Stimulated activated naive CD8-positive, alpha-beta T cell treated with anti-CD3 and anti-CD28 coated beads, Interleukin-15, Interleukin-2, amounts not matched to agents 100 ng/mL and 50 ng/mL, for 24 hours (primary cell): ENCODE measurements at regions not wholly inside any gene's neighbourhood (a gene's known extent, or its start where the extent isn't known, plus 50 kb on each side); places are given as distances from the start of the nearest gene placed in this dataset.

Source experiments
- H3K27ac Mint-ChIP-seq: one replicate; pipeline ENCODE4 v1.8.0; 2021; ENCODE audit warnings: mild to moderate bottlenecking, mixed read lengths
- H3K27me3 Mint-ChIP-seq: one replicate; pipeline ENCODE4 v1.8.0; 2021; ENCODE audit warnings: mixed read lengths
- H3K36me3 Mint-ChIP-seq: one replicate; pipeline ENCODE4 v1.8.0; 2021; ENCODE audit warnings: low read depth, mixed read lengths
- H3K4me1 Mint-ChIP-seq: one replicate; pipeline ENCODE4 v1.8.0; 2021; ENCODE audit warnings: low read depth, mixed read lengths
- H3K4me3 Mint-ChIP-seq: one replicate; pipeline ENCODE4 v1.8.0; 2021; ENCODE audit warnings: mild to moderate bottlenecking, mixed read lengths
- H3K9me3 Mint-ChIP-seq: one replicate; pipeline ENCODE4 v1.8.0; 2021; ENCODE audit warnings: mixed read lengths

DNA sequence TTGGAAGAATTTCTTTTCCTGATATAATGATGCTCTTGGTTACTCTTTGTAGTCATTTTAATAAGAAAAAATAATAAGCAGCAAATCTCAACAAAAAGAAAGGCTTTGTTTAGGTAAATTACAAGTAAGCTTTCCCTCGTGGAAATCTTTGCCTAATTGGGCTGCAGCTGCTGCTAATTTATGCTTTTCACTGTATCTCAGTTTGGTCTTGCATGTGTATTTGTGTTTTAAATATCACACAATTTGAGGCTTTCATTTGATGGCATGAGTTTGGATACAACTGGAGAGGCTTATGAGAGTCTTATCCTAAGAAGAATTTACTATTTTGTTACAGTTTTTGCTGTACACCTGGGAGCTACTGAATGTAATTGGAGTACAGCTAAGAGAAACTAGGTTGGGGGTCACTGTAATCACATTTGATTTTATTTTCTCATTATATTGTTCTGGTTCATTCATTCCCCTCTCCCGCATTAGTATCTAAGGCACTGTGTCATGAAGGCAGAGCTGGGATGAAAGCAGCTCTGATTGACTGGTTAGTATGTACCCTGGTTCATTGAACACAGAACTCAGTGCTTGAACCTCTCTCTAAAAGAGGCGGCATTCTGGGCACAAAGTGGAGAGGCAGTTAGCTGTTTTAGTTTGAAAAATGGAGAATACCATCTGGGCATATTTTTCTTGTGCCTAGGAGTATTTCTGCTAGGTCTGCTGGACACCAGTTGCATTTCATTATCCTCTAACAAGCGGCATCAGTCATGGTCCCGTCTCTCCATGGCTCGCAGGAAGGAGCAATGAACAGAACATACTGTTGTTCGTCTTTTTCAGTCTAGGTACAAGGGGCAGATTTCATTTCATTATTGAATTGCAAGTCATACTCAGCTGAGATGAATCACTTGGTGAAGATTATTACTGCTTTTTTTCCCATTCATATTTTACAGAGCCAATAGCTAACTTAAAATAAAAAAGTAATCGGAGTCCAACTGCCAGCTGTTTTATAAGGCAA lies 118.0 kb upstream of the TMEM260 start:
- Mint-ChIP-seq H3K27ac (no peak overlapping the region), H3K4me1 (no peaks in the 10 kb centered on the region), H3K9me3 (peaks cover 6% of the 10 kb centered on the region), H3K27me3 (peaks cover 48% of the 10 kb centered on the region), H3K36me3 (no peaks in the 10 kb centered on the region), H3K4me3 (no peak overlapping the region)

DNA sequence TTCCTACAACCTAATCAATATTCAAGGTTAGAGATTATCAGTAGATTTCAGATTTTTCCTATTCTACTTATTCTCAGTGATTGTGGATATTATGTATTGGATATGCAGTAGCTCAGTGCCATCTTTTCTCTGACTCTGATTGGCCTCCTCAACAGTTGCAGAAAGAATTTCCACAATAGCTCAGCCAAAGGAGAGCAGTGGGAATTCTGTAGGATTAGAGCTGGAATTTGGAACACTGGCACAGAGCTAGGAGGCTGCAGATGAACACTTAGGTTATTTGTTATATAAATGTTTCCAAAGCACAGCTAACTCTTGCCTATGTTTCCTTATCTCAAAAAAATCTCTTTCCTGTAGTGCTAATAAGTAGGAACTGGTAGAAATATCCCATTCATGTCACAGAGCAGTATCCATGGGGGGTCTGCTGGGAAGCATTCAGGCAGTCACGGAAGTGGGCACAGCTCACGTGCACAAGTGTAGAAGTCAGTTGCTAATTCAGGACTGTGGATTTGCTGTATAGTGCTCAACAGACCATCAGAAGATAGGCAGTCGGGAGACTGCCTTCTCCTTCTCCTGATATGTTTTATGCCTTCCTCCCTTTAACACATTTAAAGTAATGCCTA lies 116.2 kb upstream of the TMEM260 start:
- no peak overlapping the region for H3K27ac Mint-ChIP-seq
- peaks cover 6% of the 10 kb centered on the region for H3K9me3 Mint-ChIP-seq
- H3K36me3 Mint-ChIP-seq, result no peaks in the 10 kb centered on the region

DNA sequence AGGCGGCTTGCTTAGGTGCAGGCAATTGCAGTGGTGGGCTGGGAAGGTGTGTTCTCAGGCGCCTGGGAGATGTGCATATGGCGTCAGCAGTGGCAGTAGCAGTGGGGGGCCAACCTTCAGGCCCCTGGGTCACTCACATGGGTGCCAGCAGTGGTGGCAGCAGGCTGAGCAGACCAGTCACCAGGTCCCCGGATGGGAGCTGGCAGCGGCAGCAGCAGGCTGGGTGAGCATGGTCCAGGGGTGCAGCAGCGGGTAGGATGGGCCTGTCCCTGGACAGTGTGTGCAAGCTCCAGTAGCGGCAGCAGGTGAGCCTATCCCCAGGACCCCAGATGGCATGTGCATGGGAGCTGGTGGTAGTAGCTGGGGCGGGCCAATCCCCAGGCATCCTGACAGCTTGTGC lies 108.5 kb upstream of the TMEM260 start:
- peaks cover 24% of the 10 kb centered on the region for H3K27me3 Mint-ChIP-seq
- no peaks in the 10 kb centered on the region for H3K9me3 Mint-ChIP-seq
- no peak overlapping the region for H3K4me3 Mint-ChIP-seq
- H3K36me3 Mint-ChIP-seq, result no peaks in the 10 kb centered on the region
- H3K4me1 Mint-ChIP-seq, result no peaks in the 10 kb centered on the region
- H3K27ac Mint-ChIP-seq, result no peak overlapping the region

More for the DNA sequence above, 116.2 kb upstream of the TMEM260 start:
- Mint-ChIP-seq H3K4me3 (no peak overlapping the region), H3K27me3 (peaks cover 48% of the 10 kb centered on the region), H3K4me1 (no peaks in the 10 kb centered on the region)

DNA sequence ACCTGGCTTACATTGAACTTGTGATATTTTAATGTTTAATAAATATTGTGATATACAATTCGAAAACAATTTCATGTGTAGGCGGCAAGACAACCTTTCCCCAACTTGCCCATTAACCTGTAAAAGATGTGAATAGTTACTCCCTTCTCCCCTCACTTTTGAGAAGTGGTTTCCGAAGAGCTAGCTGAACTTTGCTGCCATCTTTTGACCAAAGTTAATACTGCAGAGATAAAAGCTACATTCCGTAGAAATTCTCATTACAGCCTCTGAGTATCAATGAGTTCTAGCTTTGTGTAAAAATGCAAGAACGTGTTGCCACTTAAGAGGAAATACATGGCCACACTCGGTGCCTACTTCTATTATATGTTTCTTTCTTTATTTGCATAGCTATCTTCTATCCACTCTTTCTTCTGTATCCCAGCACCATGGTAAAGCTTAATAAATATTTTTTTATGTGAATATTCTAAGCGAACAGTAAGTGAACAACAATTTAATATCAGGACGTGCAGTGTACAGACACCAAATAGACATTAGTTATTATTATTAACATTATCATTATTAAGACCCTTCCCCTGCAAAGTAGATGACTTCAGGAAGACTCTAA lies 105.1 kb upstream of the TMEM260 start:
- no peaks in the 10 kb centered on the region for H3K27me3 Mint-ChIP-seq
- H3K4me1 Mint-ChIP-seq, result no peaks in the 10 kb centered on the region

DNA sequence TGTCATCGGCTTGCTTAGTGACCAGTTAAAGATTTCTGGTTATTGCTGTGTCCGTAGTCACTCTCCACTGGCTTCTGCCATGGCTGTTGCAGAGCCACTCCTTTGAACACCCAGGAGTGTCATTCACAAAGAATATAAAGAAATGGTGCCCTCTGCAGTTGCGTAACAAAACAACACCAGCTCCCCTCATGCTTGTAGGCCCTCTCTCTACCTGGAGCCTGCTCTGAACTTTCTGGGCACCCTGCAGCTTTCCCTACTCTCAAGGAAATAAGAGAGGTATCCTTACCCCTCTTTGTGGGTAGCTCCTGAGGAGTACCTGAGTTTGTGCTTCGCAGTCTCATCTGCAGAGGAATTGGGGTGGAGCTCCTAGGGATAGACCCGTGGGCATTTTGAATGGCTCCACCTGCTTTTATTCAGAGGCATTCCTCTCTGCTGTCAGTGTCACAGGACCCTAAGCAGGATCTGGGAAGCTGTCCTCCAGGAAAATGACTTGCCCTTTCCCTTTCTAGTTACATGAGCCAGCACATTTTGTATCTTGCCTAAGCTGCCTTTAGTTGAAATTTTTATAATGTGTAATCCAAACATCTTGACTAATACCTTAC lies 97.2 kb upstream of the TMEM260 start:
- Mint-ChIP-seq H3K36me3 (no peaks in the 10 kb centered on the region), H3K27ac (no peak overlapping the region), H3K4me3 (no peak overlapping the region), H3K27me3 (no peaks in the 10 kb centered on the region), H3K9me3 (no peaks in the 10 kb centered on the region), H3K4me1 (no peaks in the 10 kb centered on the region)

More for the DNA sequence above, 105.1 kb upstream of the TMEM260 start:
- no peaks in the 10 kb centered on the region for H3K9me3 Mint-ChIP-seq
- no peak overlapping the region for H3K4me3 Mint-ChIP-seq
- H3K36me3 Mint-ChIP-seq, result no peaks in the 10 kb centered on the region
- no peak overlapping the region for H3K27ac Mint-ChIP-seq

DNA sequence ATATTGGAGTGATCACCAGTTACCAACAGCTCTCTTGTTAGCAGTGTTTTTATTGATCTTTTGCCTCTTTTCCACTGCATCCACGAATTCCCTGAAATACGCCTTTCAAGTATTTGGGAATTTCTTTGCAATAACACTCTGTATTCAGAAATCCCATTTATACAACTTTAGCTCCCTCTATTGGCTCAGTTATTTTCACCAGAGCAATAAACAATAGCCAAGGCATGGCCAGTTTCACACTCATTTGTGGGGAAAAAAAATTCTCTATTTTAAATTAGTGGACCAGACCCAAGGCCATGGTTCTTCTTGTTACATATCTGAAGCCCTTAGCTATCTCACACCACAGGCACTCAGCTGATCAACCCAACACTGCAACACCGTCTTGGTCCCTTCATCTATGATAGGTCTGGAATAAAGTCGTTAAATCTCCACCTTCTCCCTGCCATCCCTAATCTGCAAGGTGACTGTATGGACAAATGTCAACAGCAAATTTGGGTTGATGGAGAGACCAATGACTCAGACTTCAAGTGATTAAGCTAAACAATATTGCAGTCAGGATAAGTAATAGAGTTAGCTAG lies 92.4 kb upstream of the TMEM260 start:
- no peaks in the 10 kb centered on the region for H3K27me3 Mint-ChIP-seq
- H3K9me3 Mint-ChIP-seq, result no peaks in the 10 kb centered on the region
- H3K4me1 Mint-ChIP-seq, result peaks cover 5% of the 10 kb centered on the region
- no peaks in the 10 kb centered on the region for H3K36me3 Mint-ChIP-seq
- no peak overlapping the region for H3K4me3 Mint-ChIP-seq
- no peak overlapping the region for H3K27ac Mint-ChIP-seq

DNA sequence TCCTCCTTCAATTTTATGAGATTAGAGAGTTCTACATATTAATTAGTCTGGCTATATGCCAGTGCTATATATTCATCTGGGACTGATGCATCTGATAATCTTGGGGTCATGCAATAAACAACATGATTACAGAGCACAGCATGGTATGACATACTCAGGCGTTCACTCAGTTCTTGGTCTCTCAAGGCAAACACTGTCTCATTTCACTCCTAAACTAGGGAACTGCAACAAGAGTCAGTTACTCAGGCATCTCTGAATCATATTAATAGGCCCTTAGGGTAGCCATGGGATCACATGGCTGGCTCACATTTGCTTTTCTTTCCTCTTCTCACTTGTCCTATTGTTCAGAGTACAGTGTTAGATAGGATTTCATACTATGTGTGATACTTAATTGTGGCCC lies 91.8 kb upstream of the TMEM260 start:
- H3K27me3 Mint-ChIP-seq, result no peaks in the 10 kb centered on the region
- H3K4me3 Mint-ChIP-seq, result no peak overlapping the region
- H3K27ac Mint-ChIP-seq, result no peak overlapping the region
- H3K9me3 Mint-ChIP-seq, result no peaks in the 10 kb centered on the region
- H3K4me1 Mint-ChIP-seq, result peaks cover 5% of the 10 kb centered on the region
- no peaks in the 10 kb centered on the region for H3K36me3 Mint-ChIP-seq

DNA sequence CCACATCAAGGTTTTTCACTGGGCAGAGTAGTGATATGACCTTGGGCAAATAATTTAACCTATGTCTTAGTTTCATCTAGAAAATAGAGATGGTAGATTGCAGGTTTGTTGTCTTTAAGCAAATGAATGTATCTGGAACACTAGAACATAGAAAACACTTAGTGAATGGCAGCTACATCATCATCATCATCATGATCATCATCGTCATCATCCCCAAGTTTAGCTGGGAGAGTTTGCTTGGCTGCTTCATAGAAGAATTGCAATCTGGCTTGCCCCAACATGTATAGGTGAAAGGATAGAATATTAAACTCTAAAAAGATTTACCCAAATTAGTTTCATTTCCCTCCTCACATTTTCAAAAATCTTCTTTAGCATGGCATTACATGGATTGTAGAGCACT lies 91.3 kb upstream of the TMEM260 start:
- H3K27me3 Mint-ChIP-seq, result no peaks in the 10 kb centered on the region
- no peak overlapping the region for H3K27ac Mint-ChIP-seq
- H3K9me3 Mint-ChIP-seq, result no peaks in the 10 kb centered on the region
- H3K4me3 Mint-ChIP-seq, result no peak overlapping the region
- H3K36me3 Mint-ChIP-seq, result no peaks in the 10 kb centered on the region
- H3K4me1 Mint-ChIP-seq, result peaks cover 5% of the 10 kb centered on the region

GRCh38 chr14:56490379-56490778 lies 89.2 kb upstream of the TMEM260 start:
- Mint-ChIP-seq H3K9me3 (no peaks in the 10 kb centered on the region), H3K36me3 (no peaks in the 10 kb centered on the region), H3K27me3 (no peaks in the 10 kb centered on the region), H3K4me1 (peaks cover 5% of the 10 kb centered on the region), H3K27ac (no peak overlapping the region), H3K4me3 (no peak overlapping the region)

DNA sequence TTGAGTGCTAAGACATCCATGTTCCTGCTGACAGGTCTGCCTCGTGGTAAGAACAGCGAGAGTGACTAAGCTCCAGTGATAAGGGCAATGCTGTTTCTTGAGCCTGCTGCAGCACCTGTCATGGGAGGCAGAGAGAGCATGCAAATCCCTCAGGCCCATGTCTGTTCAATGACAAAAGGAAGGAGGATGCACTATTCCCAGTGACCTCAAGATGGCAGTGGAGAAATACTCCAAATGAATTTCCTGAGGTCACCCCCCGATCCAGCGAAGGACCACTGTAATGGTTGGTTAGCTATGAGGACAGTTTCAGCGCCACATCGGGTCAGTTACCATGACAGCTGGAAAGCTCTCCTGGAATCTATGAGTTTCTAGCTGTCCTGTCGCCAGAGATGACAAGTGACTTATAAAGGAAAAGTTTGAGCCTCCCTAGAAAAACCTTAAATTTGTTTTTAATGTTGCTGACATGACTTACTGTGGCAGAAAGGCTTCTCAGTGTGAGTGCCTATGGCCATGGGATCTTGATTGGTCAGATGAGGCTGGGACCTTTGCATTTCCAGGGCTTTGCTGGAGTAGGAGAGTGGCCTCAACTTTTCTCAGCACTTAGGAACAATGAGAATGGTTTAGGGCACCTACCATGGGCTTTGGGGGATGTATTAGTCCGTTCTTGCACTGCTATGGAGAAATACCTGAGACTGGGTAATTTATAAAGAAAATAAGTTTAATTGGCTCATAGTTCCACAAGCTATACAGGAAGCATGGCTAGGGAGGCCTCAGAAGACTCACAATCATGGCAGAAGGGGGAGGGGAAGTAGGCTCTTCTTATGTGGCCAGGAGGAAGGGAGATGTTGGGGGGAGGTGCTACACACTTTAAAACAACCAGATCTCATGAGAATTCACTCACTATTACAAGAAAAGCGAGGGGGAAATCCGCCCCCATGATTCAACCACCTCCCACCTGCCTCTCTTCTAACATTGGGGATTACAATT lies 88.0 kb upstream of the TMEM260 start:
- no peak overlapping the region for H3K27ac Mint-ChIP-seq
- peaks cover 5% of the 10 kb centered on the region for H3K4me1 Mint-ChIP-seq
- no peaks in the 10 kb centered on the region for H3K9me3 Mint-ChIP-seq
- no peaks in the 10 kb centered on the region for H3K36me3 Mint-ChIP-seq
- H3K4me3 Mint-ChIP-seq, result no peak overlapping the region
- H3K27me3 Mint-ChIP-seq, result no peaks in the 10 kb centered on the region

DNA sequence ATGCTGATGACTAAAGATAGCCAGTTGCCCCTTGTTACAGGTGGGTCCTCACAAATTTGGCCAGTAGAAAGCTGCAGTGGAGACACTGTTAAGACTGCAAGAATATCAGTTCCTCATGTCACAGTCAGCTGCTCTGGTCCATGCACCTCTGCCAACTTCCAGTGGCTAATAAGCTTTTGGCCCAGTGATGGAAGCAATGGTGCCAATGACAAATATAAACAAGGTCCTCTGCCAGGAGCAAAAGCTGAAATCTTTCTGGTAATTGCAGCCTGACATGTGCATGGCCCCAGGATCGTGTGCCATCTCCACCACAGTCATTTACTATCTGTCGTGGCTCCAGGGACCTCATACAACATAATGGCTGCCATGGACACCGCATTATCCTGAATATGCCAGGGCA lies 85.4 kb upstream of the TMEM260 start:
- H3K36me3 Mint-ChIP-seq, result no peaks in the 10 kb centered on the region
- H3K27me3 Mint-ChIP-seq, result no peaks in the 10 kb centered on the region
- H3K27ac Mint-ChIP-seq, result no peak overlapping the region
- peaks cover 5% of the 10 kb centered on the region for H3K4me1 Mint-ChIP-seq
- no peak overlapping the region for H3K4me3 Mint-ChIP-seq
- H3K9me3 Mint-ChIP-seq, result no peaks in the 10 kb centered on the region

DNA sequence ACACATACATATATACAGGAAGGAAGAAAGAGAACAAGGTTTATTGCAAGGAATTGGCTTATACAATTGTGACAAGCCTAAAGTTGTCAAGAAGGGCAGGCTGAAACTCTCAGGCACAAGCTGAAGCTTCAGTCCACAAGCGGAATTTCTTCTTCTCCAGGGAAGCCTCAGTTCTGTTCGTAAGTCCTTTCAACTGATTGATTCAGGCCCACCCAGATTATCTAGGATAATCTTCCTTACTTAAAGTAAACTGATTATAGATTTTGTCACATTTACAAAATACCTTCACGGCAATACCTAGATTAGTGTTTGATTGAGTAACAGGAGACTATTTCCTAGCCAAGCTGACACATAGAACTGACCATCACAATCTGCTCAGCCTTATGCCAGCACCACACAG lies 81.5 kb upstream of the TMEM260 start:
- peaks cover 9% of the 10 kb centered on the region for H3K27me3 Mint-ChIP-seq
- no peaks in the 10 kb centered on the region for H3K36me3 Mint-ChIP-seq
- H3K9me3 Mint-ChIP-seq, result no peaks in the 10 kb centered on the region
- H3K4me3 Mint-ChIP-seq, result no peak overlapping the region
- no peak overlapping the region for H3K27ac Mint-ChIP-seq
- no peaks in the 10 kb centered on the region for H3K4me1 Mint-ChIP-seq

- H3K27ac Mint-ChIP-seq, result no peak overlapping the region
- no peaks in the 10 kb centered on the region for H3K36me3 Mint-ChIP-seq
- peaks cover 23% of the 10 kb centered on the region for H3K27me3 Mint-ChIP-seq
- H3K4me1 Mint-ChIP-seq, result no peaks in the 10 kb centered on the region
- H3K4me3 Mint-ChIP-seq, result no peak overlapping the region
- H3K9me3 Mint-ChIP-seq, result no peaks in the 10 kb centered on the region
Measured at GRCh38 chr14:56501909-56502530, 77.6 kb upstream of the TMEM260 start.
